GF-D8 (cell line): ENCODE measurements at regions not wholly inside any gene's neighbourhood (a gene's known extent, or its start where the extent isn't known, plus 50 kb on each side); places are given as distances from the start of the nearest gene placed in this dataset.
"Not testable (repeated sequence)": the region's sequence is repeated elsewhere in the genome, so short reads cannot be mapped to it uniquely, and the experiment has no call there.

ENCODE experiments used
- DNase-seq: peaks from one replicate; lab custom pipeline; 2025; lab: John Stamatoyannopoulos, UW

GRCh38 chr5:16987776-16988175, 51.7 kb upstream of the MYO10 start:
- DNase-seq: no peak

- DNase-seq: not testable (repeated sequence)
Observed at GRCh38 chr5:16990817-16991520, 54.9 kb upstream of the MYO10 start.

GRCh38 chr5:16992006-16992405, 55.9 kb upstream of the MYO10 start:
- no peak for DNase-seq

- DNase-seq: no peak
Observed at GRCh38 chr5:16992444-16992843, 56.4 kb upstream of the MYO10 start.

- no peak for DNase-seq
Observed at GRCh38 chr5:16994565-16994964, 58.5 kb upstream of the MYO10 start.

- no peak for DNase-seq
Observed at GRCh38 chr5:16995372-16995771, 59.3 kb upstream of the MYO10 start.

- DNase-seq: no peak
Observed at GRCh38 chr5:17000291-17000939, 64.3 kb upstream of the MYO10 start.

- no peak for DNase-seq
Observed at GRCh38 chr5:17001428-17001827, 65.3 kb upstream of the MYO10 start.

GRCh38 chr5:17004441-17005106, 68.5 kb upstream of the MYO10 start:
- no peak for DNase-seq

GRCh38 chr5:17005107-17005828, 69.2 kb upstream of the MYO10 start:
- no peak for DNase-seq

GRCh38 chr5:17012289-17012688, 76.2 kb upstream of the MYO10 start:
- no peak for DNase-seq

GRCh38 chr5:17014686-17015085, 78.6 kb upstream of the MYO10 start:
- no peak for DNase-seq

GRCh38 chr5:17018871-17019270, 82.8 kb upstream of the MYO10 start:
- DNase-seq: no peak

- no peak for DNase-seq
Observed at GRCh38 chr5:17019324-17019723, 83.2 kb upstream of the MYO10 start.

GRCh38 chr5:17020678-17021601, 84.9 kb upstream of the MYO10 start:
- no peak for DNase-seq

GRCh38 chr5:17021602-17021932, 85.5 kb upstream of the MYO10 start:
- DNase-seq: no peak

- no peak for DNase-seq
Observed at GRCh38 chr5:17022296-17022695, 86.2 kb upstream of the MYO10 start.

- no peak for DNase-seq
Observed at GRCh38 chr5:17024686-17025180, 88.6 kb upstream of the MYO10 start.

- not testable (repeated sequence) for DNase-seq
Observed at GRCh38 chr5:17031659-17032277, 95.7 kb upstream of the MYO10 start.

- not testable (repeated sequence) for DNase-seq
Observed at GRCh38 chr5:17032314-17032985, 96.4 kb upstream of the MYO10 start.
